ENCODE measurements at regions not wholly inside any gene's neighbourhood (a gene's known extent, or its start where the extent isn't known, plus 50 kb on each side); places are given as distances from the start of the nearest gene placed in this dataset.
"Not testable (repeated sequence)": the region's sequence is repeated elsewhere in the genome, so short reads cannot be mapped to it uniquely, and the experiment has no call there.

DNA sequence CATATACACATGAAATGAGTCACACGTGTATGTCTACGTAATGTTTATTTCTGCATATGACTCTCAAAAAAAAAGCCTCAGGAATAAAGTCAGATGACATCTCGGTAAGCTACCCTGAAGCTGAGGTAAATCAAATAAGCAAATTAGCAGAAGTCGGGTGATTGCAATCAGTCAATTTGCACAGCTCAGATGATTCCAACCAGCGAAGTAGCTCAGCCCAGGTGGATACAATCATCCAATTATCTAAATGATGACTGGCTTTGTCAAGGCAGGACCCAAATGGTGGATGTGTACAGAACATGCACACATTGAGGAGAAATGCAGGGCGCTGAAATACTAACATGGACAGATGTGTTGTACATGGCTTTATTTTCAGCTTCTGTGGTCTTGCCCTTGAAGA lies 148.5 kb downstream of the ZNF486 start:
- TF ChIP-seq, protein P1, sequence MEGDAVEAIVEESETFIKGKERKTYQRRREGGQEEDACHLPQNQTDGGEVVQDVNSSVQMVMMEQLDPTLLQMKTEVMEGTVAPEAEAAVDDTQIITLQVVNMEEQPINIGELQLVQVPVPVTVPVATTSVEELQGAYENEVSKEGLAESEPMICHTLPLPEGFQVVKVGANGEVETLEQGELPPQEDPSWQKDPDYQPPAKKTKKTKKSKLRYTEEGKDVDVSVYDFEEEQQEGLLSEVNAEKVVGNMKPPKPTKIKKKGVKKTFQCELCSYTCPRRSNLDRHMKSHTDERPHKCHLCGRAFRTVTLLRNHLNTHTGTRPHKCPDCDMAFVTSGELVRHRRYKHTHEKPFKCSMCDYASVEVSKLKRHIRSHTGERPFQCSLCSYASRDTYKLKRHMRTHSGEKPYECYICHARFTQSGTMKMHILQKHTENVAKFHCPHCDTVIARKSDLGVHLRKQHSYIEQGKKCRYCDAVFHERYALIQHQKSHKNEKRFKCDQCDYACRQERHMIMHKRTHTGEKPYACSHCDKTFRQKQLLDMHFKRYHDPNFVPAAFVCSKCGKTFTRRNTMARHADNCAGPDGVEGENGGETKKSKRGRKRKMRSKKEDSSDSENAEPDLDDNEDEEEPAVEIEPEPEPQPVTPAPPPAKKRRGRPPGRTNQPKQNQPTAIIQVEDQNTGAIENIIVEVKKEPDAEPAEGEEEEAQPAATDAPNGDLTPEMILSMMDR (IDR thresholded peaks at IDR 0.05), result no peak
- no peak for DNase-seq (ENCODE audit: low spot score)
- no peak overlapping the region for H3K27ac ChIP-seq
- no peaks in the 10 kb centered on the region for H3K36me3 ChIP-seq
- H3K4me3 ChIP-seq, result no peak overlapping the region
- no peaks in the 10 kb centered on the region for H3K9me3 ChIP-seq
- no peaks in the 10 kb centered on the region for H3K4me1 ChIP-seq (ENCODE audit: control insufficient read depth in 1 of 2, low read depth in 2 of 2)
- no peak for ATAC-seq (ENCODE audit: insufficient number of reproducible peaks, low FRiP score, low read depth)
- H3K27me3 ChIP-seq (replicated peaks; ENCODE audit: insufficient read depth), result no peaks in the 10 kb centered on the region

GRCh38 chr19:20313894-20314293 lies 146.9 kb downstream of the ZNF486 start:
- TF ChIP-seq, protein P1 (IDR thresholded peaks at IDR 0.05), result no peak
- Histone ChIP-seq H3K4me1 (ENCODE audit: control insufficient read depth in 1 of 2, low read depth in 2 of 2) (no peaks in the 10 kb centered on the region), H3K27me3 (replicated peaks; ENCODE audit: insufficient read depth) (no peaks in the 10 kb centered on the region), H3K9me3 (no peaks in the 10 kb centered on the region), H3K36me3 (no peaks in the 10 kb centered on the region), H3K4me3 (no peak overlapping the region), H3K27ac (no peak overlapping the region)
- no peak for DNase-seq (ENCODE audit: low spot score)
- ATAC-seq (ENCODE audit: insufficient number of reproducible peaks, low FRiP score, low read depth), result no peak

- Histone ChIP-seq H3K4me3 (no peak overlapping the region), H3K9me3 (no peaks in the 10 kb centered on the region), H3K36me3 (no peaks in the 10 kb centered on the region), H3K4me1 (ENCODE audit: control insufficient read depth in 1 of 2, low read depth in 2 of 2) (no peaks in the 10 kb centered on the region), H3K27ac (no peak overlapping the region), H3K27me3 (replicated peaks; ENCODE audit: insufficient read depth) (no peaks in the 10 kb centered on the region)
- no peak for ATAC-seq (ENCODE audit: insufficient number of reproducible peaks, low FRiP score, low read depth)
- TF ChIP-seq, protein P1 (IDR thresholded peaks at IDR 0.05), result no peak
- no peak for DNase-seq (ENCODE audit: low spot score)
Observed at GRCh38 chr19:20307127-20307526, 140.1 kb downstream of the ZNF486 start.

GRCh38 chr19:20296314-20296713 lies 129.3 kb downstream of the ZNF486 start:
- not testable (repeated sequence) for H3K4me3 ChIP-seq; H3K36me3 ChIP-seq; DNase-seq (ENCODE audit: low spot score); H3K9me3 ChIP-seq; H3K27me3 ChIP-seq (replicated peaks; ENCODE audit: insufficient read depth); H3K27ac ChIP-seq; ATAC-seq (ENCODE audit: insufficient number of reproducible peaks, low FRiP score, low read depth); H3K4me1 ChIP-seq (ENCODE audit: control insufficient read depth in 1 of 2, low read depth in 2 of 2)

- no peaks in the 10 kb centered on the region for H3K4me1 ChIP-seq (ENCODE audit: control insufficient read depth in 1 of 2, low read depth in 2 of 2)
- H3K4me3 ChIP-seq, result no peak overlapping the region
- no peaks in the 10 kb centered on the region for H3K36me3 ChIP-seq
- no peak overlapping the region for H3K27ac ChIP-seq
- no peaks in the 10 kb centered on the region for H3K27me3 ChIP-seq (replicated peaks; ENCODE audit: insufficient read depth)
- no peak for ATAC-seq (ENCODE audit: insufficient number of reproducible peaks, low FRiP score, low read depth)
- DNase-seq (ENCODE audit: low spot score), result no peak
- TF ChIP-seq, protein P1 (IDR thresholded peaks at IDR 0.05), result no peak
- H3K9me3 ChIP-seq, result no peaks in the 10 kb centered on the region
Observed at GRCh38 chr19:20294181-20294580, 127.2 kb downstream of the ZNF486 start.

GRCh38 chr19:20292520-20292919 lies 125.5 kb downstream of the ZNF486 start:
- H3K27me3 ChIP-seq (replicated peaks; ENCODE audit: insufficient read depth); H3K4me3 ChIP-seq; H3K9me3 ChIP-seq; H3K27ac ChIP-seq; ATAC-seq (ENCODE audit: insufficient number of reproducible peaks, low FRiP score, low read depth); H3K4me1 ChIP-seq (ENCODE audit: control insufficient read depth in 1 of 2, low read depth in 2 of 2); DNase-seq (ENCODE audit: low spot score); H3K36me3 ChIP-seq: not testable (repeated sequence)

All from thoracic aorta (tissue), 2 donors.